ENCODE measurements at regions not wholly inside any gene's neighbourhood (a gene's known extent, or its start where the extent isn't known, plus 50 kb on each side); places are given as distances from the start of the nearest gene placed in this dataset.

GRCh38 chr7:101699399-101699798 lies 70.3 kb upstream of the MYL10 start:
- TF ChIP-seq CTCF (conservative IDR thresholded peaks at IDR 0.05; ENCODE audit: low read depth, low read length): no peak
- no peak for TF ChIP-seq EZH2 (IDR thresholded peaks at IDR 0.05; ENCODE audit: low read length, unreplicated experiment)
